ENCODE measurements at regions not wholly inside any gene's neighbourhood (a gene's known extent, or its start where the extent isn't known, plus 50 kb on each side); places are given as distances from the start of the nearest gene placed in this dataset.

GRCh38 chr2:167844714-167845530, 402.5 kb downstream of the STK39 start:
- Mint-ChIP-seq H3K27ac (peak overlapping the region in 1 of 7 donors; percentile 19), H3K27me3 (ENCODE audit: low read depth in 3 of 3) (peaks cover 0 to 1% (median 0%) of the 10 kb centered on the region in 3 donors), H3K4me1 (no peaks in the 10 kb centered on the region), H3K36me3 (no peaks in the 10 kb centered on the region), H3K9me3 (peaks cover 0 to 7% (median 2%) of the 10 kb centered on the region in 7 donors), H3K4me3 (no peak overlapping the region)
- Histone ChIP-seq H3K4me3 (replicated peaks in 1 of 3; ENCODE audit: low read depth in 2 of 3, low read length in 3 of 3) (no peak overlapping the region), H3K36me3 (replicated peaks in 1 of 2; ENCODE audit: control insufficient read depth in 1 of 2, insufficient read depth in 2 of 2, low read length in 2 of 2) (no peaks in the 10 kb centered on the region), H4K20me1 (ENCODE audit: insufficient read depth, low read length) (no peaks in the 10 kb centered on the region), H3K27me3 (ENCODE audit: control insufficient read depth in 2 of 2, insufficient read depth in 2 of 2, low read length in 2 of 2) (no peaks in the 10 kb centered on the region), H2AFZ (ENCODE audit: insufficient read depth, low read depth, low read length, poor library complexity, severe bottlenecking) (no peak overlapping the region), H3K4me1 (ENCODE audit: control insufficient read depth in 1 of 2, insufficient read depth in 2 of 2, low read length in 2 of 2) (no peaks in the 10 kb centered on the region), H3K9me3 (replicated peaks in 1 of 2; ENCODE audit: control insufficient read depth in 1 of 2, insufficient read depth in 1 of 2, low read length in 2 of 2) (no peaks in the 10 kb centered on the region), H3K27ac (ENCODE audit: low read depth in 1 of 2, low read length in 2 of 2) (no peak overlapping the region), H3K4me2 (replicated peaks; ENCODE audit: extremely low read depth, low read length, poor library complexity, severe bottlenecking) (no peak overlapping the region), H3K9ac (ENCODE audit: insufficient read depth, low read length, poor library complexity, severe bottlenecking) (no peak overlapping the region), H3K79me2 (ENCODE audit: insufficient read depth, low read length) (no peaks in the 10 kb centered on the region)
- 84% methylated on average over 8 of the region's 9 CpGs for WGBS (ENCODE audit: insufficient coverage)
- TF ChIP-seq CTCF (IDR thresholded peaks at IDR 0.05): no peak
- intact Hi-C loops (cut with micrococcal nuclease): no loop called here
- no peak for DNase-seq

- Histone ChIP-seq H3K27ac (ENCODE audit: low read depth in 1 of 2, low read length in 2 of 2) (no peak overlapping the region), H3K4me1 (ENCODE audit: control insufficient read depth in 1 of 2, insufficient read depth in 2 of 2, low read length in 2 of 2) (no peaks in the 10 kb centered on the region), H3K27me3 (ENCODE audit: control insufficient read depth in 2 of 2, insufficient read depth in 2 of 2, low read length in 2 of 2) (no peaks in the 10 kb centered on the region), H3K9ac (ENCODE audit: insufficient read depth, low read length, poor library complexity, severe bottlenecking) (no peak overlapping the region), H3K36me3 (replicated peaks in 1 of 2; ENCODE audit: control insufficient read depth in 1 of 2, insufficient read depth in 2 of 2, low read length in 2 of 2) (no peaks in the 10 kb centered on the region), H3K4me2 (replicated peaks; ENCODE audit: extremely low read depth, low read length, poor library complexity, severe bottlenecking) (no peak overlapping the region), H3K9me3 (replicated peaks in 1 of 2; ENCODE audit: control insufficient read depth in 1 of 2, insufficient read depth in 1 of 2, low read length in 2 of 2) (no peaks in the 10 kb centered on the region), H2AFZ (ENCODE audit: insufficient read depth, low read depth, low read length, poor library complexity, severe bottlenecking) (no peak overlapping the region), H3K4me3 (replicated peaks in 1 of 3; ENCODE audit: low read depth in 2 of 3, low read length in 3 of 3) (no peak overlapping the region), H3K79me2 (ENCODE audit: insufficient read depth, low read length) (no peaks in the 10 kb centered on the region), H4K20me1 (ENCODE audit: insufficient read depth, low read length) (no peaks in the 10 kb centered on the region)
- no peak for DNase-seq
- Mint-ChIP-seq H3K27ac (no peak overlapping the region), H3K36me3 (no peaks in the 10 kb centered on the region), H3K9me3 (peaks cover 0 to 3% (median 1%) of the 10 kb centered on the region in 7 donors), H3K27me3 (ENCODE audit: low read depth in 3 of 3) (peaks cover 0 to 1% (median 0%) of the 10 kb centered on the region in 3 donors), H3K4me1 (no peaks in the 10 kb centered on the region), H3K4me3 (no peak overlapping the region)
- WGBS (ENCODE audit: insufficient coverage): no CpG with 5 or more reads among the region's 2 CpGs
- TF ChIP-seq CTCF (IDR thresholded peaks at IDR 0.05): no peak
- intact Hi-C loops (cut with micrococcal nuclease): no loop called here
Measured at GRCh38 chr2:167843657-167844056, 403.7 kb downstream of the STK39 start.

Data from CD14-positive monocyte (primary cell).